GM21786 (cell line): ENCODE measurements at regions not wholly inside any gene's neighbourhood (a gene's known extent, or its start where the extent isn't known, plus 50 kb on each side); places are given as distances from the start of the nearest gene placed in this dataset.

Experiments
- ATAC-seq: cut with Tn5 transposase; IDR thresholded peaks from one replicate; pipeline ENCODE4 v1.9.1; 2021; ENCODE audit not compliant: unreplicated experiment

- ATAC-seq: no peak
These were observed 366.2 kb downstream of the WDR11 start for GRCh38 chr10:121217331-121217730.

- ATAC-seq: no peak
These were observed 369.9 kb downstream of the WDR11 start for GRCh38 chr10:121221072-121221471.

DNA sequence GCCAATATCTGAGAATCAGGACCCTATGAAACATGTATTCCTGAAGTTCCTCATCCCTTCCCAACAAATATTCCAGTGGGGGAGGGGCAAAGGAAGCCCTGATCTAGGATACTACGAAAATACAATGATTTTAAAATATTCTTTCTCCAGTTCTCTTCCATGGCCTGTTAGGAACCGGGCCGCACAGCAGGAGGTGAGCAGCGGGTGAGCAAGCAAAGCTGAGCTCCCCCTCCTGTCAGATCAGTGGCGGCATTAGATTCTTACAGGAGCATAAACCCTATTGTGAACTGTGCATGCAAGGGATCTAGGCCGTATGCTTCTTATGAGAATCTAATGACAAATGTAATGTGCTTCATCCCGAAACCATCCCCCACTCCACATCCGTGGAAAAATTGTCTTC, 370.8 kb downstream of the WDR11 start:
- no peak for ATAC-seq

DNA sequence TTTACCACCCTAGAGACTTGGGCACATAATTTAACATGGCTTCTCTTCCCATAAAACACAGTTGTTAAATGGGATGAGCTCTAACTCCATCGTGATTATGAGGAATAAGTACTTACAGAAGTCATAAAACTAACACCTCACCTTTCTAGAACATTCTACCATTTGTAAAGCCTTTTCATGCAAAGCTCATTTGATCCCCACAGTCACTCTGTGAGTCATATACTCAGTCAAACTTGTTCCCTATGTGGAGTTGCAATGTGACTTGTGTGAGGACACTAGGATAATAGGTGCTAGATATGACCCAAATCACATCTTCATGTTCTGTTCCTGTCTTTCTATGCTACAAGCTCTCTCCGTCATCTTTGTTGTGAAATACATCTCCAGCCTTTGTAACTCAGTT, 371.7 kb downstream of the WDR11 start:
- no peak for ATAC-seq

DNA sequence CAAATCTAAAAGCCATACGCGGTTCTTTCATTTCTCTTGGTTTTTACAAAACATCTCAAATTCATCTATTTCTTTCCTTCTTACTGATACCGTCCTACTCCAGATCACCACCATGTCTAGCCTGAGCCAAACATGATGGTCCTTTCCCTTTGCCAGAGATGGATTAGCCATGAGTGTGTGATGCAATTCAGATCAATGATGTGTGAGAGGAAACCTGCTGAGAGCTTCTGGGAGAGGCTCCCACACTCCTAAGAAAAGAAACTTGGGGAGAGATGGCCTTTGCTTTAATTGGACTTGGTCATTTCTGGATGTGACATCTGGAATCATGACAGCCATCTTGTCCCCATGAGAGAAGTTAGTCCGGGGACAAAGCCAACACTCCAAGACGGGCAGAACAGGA, 367.2 kb downstream of the FGFR2 start:
- no peak for ATAC-seq

GRCh38 chr10:121232494-121232893, 365.8 kb downstream of the FGFR2 start:
- ATAC-seq: no peak

- no peak for ATAC-seq
These were observed 362.6 kb downstream of the FGFR2 start for GRCh38 chr10:121235692-121236091.

DNA sequence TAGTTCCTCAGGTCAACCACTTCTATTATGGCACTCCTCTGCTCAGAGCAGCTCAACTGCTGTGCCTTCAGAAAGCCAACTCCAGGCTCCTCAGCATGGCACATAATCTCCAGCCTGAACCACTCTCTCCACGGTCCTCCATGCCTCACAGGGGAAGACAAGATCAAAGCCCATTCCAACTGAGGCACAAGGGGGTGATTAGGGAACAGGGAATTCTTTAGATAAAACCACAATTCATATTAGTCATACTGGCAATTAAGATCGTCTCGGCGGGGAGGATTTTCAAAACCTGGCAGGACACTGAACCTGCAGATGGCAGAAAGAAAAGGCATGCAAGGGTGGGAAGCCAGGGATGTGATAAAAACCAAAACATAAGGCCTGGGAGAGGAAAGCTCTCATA, 361.6 kb downstream of the FGFR2 start:
- ATAC-seq: no peak

DNA sequence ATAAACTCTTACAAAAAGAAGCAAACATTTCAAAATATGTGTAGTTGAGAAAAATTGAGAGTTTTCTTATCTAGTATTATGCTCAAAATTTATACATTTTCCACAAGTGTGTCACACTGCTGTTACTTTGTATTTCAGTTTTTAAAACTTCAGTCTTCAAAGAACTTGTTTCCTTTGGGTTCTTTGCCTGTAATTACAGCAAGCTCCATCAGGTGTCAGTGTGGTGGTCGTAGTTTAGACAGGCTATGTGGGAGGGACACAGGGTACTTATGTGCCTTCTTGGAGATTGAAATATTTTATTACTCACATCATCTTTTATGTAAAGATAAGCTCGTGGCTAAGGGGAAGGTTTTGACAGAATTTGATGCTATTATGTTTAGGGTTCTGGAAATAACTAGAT, 360.5 kb downstream of the FGFR2 start:
- ATAC-seq: no peak

DNA sequence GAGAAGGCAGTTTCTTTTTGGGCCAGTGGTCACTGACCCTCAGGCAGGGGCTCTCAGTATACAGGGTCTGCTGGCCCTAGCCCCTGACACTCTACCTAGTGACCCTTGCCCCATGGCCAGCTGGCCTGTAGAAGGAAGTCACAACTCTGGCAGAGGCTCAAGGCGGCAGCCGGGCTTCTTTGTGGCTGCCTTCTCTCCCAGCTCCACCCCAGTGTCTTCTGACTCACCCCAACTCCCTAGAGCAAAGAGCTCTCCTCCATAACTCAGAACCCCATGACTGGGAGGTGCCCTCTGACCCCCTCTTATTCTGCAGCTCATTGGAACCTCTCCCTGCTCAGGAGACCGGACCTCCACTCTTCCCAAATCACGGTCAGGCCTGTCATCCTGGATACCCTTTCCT, 358.2 kb downstream of the FGFR2 start:
- ATAC-seq: no peak

DNA sequence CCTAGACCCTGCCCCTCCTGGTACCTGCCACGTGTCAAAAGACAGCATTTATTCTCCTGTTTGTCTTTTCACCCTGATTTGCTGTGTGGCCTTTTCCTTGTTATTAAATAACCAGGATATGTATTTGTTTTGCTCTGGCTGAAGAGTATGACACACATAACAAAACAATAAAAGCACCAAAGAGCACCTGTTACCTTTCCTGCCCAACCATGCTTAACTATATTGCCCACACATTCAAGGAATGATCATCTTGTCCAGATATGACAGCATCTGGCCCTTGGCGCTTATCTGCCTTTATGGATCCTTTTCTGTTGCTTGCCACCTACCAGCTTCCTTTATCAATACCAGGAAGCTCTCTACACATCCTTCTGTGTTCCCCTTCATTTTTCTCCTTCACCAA, 357.7 kb downstream of the FGFR2 start:
- ATAC-seq: no peak

- ATAC-seq: no peak
These were observed 356.9 kb downstream of the FGFR2 start for GRCh38 chr10:121241337-121241736.

DNA sequence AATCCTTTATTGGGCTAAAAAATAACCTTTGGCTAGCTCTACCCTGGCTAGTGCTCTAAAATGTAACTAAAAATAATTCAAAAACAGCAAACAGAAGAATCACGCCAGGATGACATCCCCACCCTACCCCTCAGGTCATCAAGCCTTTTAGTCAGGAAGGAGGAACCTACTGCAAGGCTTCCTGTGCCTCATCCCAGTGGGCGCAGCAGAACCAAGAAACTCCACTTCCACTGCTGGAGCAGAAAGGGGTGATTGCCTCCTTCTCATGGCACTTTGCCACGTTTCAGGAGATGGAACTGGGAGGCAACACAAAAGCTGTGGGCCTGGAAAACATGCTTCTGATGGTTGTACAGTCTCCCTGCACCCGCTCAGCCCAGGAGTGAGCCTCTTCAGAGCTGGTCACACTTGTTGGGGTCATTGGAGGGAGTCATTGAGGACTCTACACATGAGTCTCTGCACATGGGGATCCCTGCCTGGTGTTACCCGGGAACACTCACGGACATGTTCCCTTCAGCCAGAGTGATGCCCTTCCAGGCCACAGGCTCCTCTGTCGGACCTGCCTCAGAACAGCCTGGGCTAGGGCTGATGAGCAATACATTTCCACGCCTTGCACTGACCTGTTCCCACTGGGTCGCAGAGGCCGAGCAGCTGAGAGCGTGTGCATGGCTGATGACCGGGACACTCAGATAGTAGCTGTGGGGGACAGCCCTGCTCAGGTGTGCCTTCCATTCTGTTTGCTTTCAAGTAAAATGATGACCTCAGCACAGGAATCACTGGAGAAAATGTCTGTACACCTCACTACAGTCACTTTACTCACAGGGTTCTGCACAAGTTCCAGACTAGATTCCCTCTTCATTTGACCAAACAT, 355.3 kb downstream of the FGFR2 start:
- no peak for ATAC-seq

GRCh38 chr10:121243609-121244241, 354.5 kb downstream of the FGFR2 start:
- ATAC-seq: no peak

GRCh38 chr10:121244818-121245217, 353.4 kb downstream of the FGFR2 start:
- no peak for ATAC-seq

GRCh38 chr10:121245754-121246153, 352.5 kb downstream of the FGFR2 start:
- ATAC-seq: no peak

DNA sequence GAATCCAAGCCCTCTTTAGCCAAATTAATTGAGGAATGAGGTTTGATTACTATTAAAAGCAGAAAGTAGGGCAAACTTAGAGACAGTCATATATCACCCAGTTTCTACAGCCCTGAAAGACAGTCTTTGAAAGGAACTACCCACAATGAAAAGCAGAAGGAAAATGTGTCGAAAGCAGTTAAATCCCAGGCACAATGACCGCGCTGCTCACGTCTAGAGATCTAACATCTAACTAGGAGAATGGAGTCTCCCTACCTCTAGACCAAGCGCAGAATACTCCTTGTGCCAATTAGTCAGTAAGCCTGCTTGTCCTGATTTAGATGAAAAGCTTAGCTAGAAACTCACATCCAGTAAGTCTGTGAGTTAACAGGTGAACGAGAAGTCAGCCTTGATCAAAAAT, 350.0 kb downstream of the FGFR2 start:
- ATAC-seq: no peak

- ATAC-seq: no peak
These were observed 347.1 kb downstream of the FGFR2 start for GRCh38 chr10:121250995-121251764.

- ATAC-seq: no peak
These were observed 345.5 kb downstream of the FGFR2 start for GRCh38 chr10:121252756-121253155.

GRCh38 chr10:121260377-121260776, 337.9 kb downstream of the FGFR2 start:
- ATAC-seq: no peak

DNA sequence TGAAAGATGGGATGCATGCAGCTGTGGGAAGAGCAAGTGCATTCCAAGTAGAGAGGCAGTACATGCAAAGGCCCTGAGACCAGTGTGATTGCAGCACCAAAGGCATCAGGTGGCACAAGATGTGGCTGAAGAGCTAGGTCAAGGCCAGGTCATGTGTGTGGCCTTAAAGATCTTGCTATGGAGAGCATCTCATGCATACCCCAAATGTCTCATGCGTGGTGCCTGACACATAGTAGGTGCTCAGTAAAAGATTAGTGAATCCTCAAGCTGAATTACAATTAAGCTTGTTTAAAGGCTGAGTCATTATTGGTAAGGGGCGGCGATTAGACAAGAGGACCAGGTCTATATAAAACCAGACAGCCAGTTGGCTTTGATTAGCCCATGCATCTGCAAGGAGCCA, 336.6 kb downstream of the FGFR2 start:
- no peak for ATAC-seq
